T-cell (primary cell): ENCODE measurements at regions not wholly inside any gene's neighbourhood (a gene's known extent, or its start where the extent isn't known, plus 50 kb on each side); places are given as distances from the start of the nearest gene placed in this dataset.

Source experiments
- ATAC-seq, 4 experiments: fragments of 200-7000 bp in 3 of 4; fragments of 150-1000 bp in 1 of 4; cut with Tn5 transposase; replicated peaks in 1 of 4; 1 replicate in 3 of 4; 2 replicates in 1 of 4; pipeline ENCODE4 v1.10.0; 2021; ENCODE audit warnings: moderate library complexity in 3 of 4, mild to moderate bottlenecking in 2 of 4, moderate number of reproducible peaks in 1 of 4
- CTCF ChIA-PET, 2 donors: fragments of 300-600 bp; sonication (Branson Sonifier 250); formaldehyde crosslinking; loops; one replicate each; lab custom pipeline; 2022; ENCODE audit warnings: antibody characterized with exemption in 2 of 2; lab: Charles Lee
- POLR2A ChIA-PET, 2 donors: fragments of 300-600 bp; sonication (Branson Sonifier 250); formaldehyde crosslinking; loops; one replicate each; lab custom pipeline; 2022; ENCODE audit warnings: antibody characterized with exemption in 2 of 2; lab: Charles Lee
- DNase-seq, 35 experiments: peaks; one replicate each; pipeline versions ENCODE4 v3.0.0 to v3.0.0-alpha.2; 2013 to 2023
- H3K27ac ChIP-seq: one replicate; pipeline ENCODE4 v1.5.1; 2013; ENCODE audit warnings: low read length
- H3K27me3 ChIP-seq, 2 experiments: replicated peaks in 1 of 2; 1 replicate in 1 of 2; 2 replicates in 1 of 2; pipeline versions ENCODE4 v1.6.1 to v1.7.0; 2013; ENCODE audit warnings: low read length in 1 of 2, mixed read lengths in 1 of 2; ENCODE audit not compliant: control insufficient read depth in 2 of 2, insufficient read depth in 2 of 2; ENCODE audit errors: extremely low read depth in 1 of 2
- H3K36me3 ChIP-seq, 2 donors: 1 replicate in 1 of 2; 2 replicates in 1 of 2; pipeline versions ENCODE4 v1.6.1 to v1.7.0; 2013; ENCODE audit warnings: low read length in 1 of 2; ENCODE audit not compliant: control insufficient read depth in 2 of 2, insufficient read depth in 1 of 2; ENCODE audit errors: extremely low read depth in 1 of 2
- H3K4me1 ChIP-seq, 2 experiments: 1 replicate in 1 of 2; 2 replicates in 1 of 2; pipeline versions ENCODE4 v1.6.1 to v1.7.0; 2013; ENCODE audit warnings: low read length in 2 of 2, mixed read lengths in 1 of 2; ENCODE audit not compliant: insufficient read depth in 2 of 2, control insufficient read depth in 1 of 2; ENCODE audit errors: extremely low read depth in 1 of 2
- H3K4me3 ChIP-seq, 2 donors: 1 replicate in 1 of 2; 2 replicates in 1 of 2; pipeline versions ENCODE4 v1.5.1 to v1.7.0; 2013; ENCODE audit warnings: mild to moderate bottlenecking in 2 of 2, low read length in 1 of 2, moderate library complexity in 1 of 2; ENCODE audit not compliant: control insufficient read depth in 1 of 2; ENCODE audit errors: extremely low read depth in 1 of 2
- H3K9me3 ChIP-seq: 2 replicates; pipeline ENCODE4 v1.7.0; 2013
- H3K27ac Mint-ChIP-seq, 2 donors: one replicate each; pipeline ENCODE4 v1.8.0; 2020 to 2021; ENCODE audit warnings: mild to moderate bottlenecking in 2 of 2, mixed read lengths in 2 of 2
- H3K27me3 Mint-ChIP-seq, 2 donors: one replicate each; pipeline ENCODE4 v1.8.0; 2021 to 2022; ENCODE audit warnings: mixed read lengths in 2 of 2
- H3K36me3 Mint-ChIP-seq: one replicate; pipeline ENCODE4 v1.8.0; 2021; ENCODE audit warnings: mixed read lengths
- H3K4me1 Mint-ChIP-seq, 3 donors: one replicate each; pipeline ENCODE4 v1.8.0; 2020 to 2022; ENCODE audit warnings: mixed read lengths in 3 of 3, mild to moderate bottlenecking in 1 of 3
- H3K4me3 Mint-ChIP-seq, 3 donors: one replicate each; pipeline ENCODE4 v1.8.0; 2020 to 2022; ENCODE audit warnings: mild to moderate bottlenecking in 3 of 3, mixed read lengths in 3 of 3, moderate library complexity in 3 of 3
- H3K9me3 Mint-ChIP-seq, 3 donors: one replicate each; pipeline ENCODE4 v1.8.0; 2020 to 2022; ENCODE audit warnings: mixed read lengths in 3 of 3
- WGBS: methylation state at CpG from one replicate; pipeline ENCODE4 v1.1.5; 2013; ENCODE audit warnings: missing lambda C conversion rate; ENCODE audit not compliant: insufficient coverage; 5-methylcytosine and 5-hydroxymethylcytosine counted together

DNA sequence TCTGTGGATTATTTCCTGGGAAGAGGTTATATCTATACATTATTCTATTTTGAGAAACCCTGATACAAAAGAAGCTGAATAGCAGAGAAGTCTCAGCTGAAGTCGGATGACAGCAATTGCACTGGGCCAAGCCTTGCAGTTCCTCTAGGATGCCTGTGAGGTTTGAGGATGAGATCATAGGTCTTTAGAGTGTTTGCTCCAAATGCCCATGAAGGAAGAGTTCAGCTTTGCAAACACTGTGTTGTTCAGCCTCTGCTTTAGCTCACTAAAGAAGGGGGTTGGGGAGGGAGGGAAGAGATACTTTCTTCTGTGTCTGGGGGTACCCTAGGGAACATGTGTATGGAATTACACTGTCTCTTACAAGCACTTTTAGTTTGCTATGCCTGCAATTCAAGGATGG lies 282.5 kb upstream of the NRP1 start:
- Histone ChIP-seq H3K27me3 (no peaks in the 10 kb centered on the region), H3K36me3 (no peaks in the 10 kb centered on the region), H3K4me1 (no peaks in the 10 kb centered on the region), H3K4me3 (no peak overlapping the region), H3K27ac (no peak overlapping the region), H3K9me3 (no peaks in the 10 kb centered on the region)
- H3K4me3 Mint-ChIP-seq, result no peak overlapping the region
- peaks cover 4 to 16% of the 10 kb centered on the region in 2 donors for H3K27me3 Mint-ChIP-seq
- WGBS, result 80% methylated on average over 1 of the region's 1 CpG
- DNase-seq (no peak), ATAC-seq (no peak)
- ChIA-PET POLR2A (no interaction called here), CTCF (interaction anchor here in 1 of 2 donors (0.6 kb wide), 1 partner anchor 116 kb away, joined by 4 read pairs; no protein-coding TSS in a partner anchor)
- no peaks in the 10 kb centered on the region for H3K36me3 Mint-ChIP-seq
- H3K9me3 Mint-ChIP-seq, result peaks cover 3 to 12% (median 9%) of the 10 kb centered on the region in 3 donors
- H3K4me1 Mint-ChIP-seq, result peaks cover 0 to 5% (median 0%) of the 10 kb centered on the region in 3 donors
- no peak overlapping the region for H3K27ac Mint-ChIP-seq

DNA sequence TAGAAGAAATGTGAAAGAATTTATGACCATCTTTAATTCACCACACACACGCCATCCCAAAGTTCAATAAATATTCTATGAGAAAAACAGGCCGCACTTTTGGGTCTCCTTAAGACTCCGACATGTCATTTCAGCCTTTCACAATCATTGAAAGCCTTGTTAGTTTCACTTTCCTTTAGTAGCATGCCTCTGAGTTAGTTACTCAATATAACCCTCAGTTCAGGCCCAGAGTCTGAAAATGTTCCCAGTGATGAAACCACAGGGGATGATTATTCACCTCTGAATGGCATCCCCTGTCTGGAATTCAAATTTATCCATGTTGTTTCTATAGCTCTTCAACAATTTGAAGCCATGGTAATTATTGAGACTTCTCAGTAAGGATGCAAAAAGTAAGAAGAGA lies 278.1 kb upstream of the NRP1 start:
- Histone ChIP-seq H3K27me3 (no peaks in the 10 kb centered on the region), H3K4me1 (no peaks in the 10 kb centered on the region), H3K27ac (no peak overlapping the region), H3K36me3 (no peaks in the 10 kb centered on the region), H3K4me3 (no peak overlapping the region), H3K9me3 (no peaks in the 10 kb centered on the region)
- ChIA-PET CTCF (no interaction called here), POLR2A (no interaction called here)
- ATAC-seq, result peak in 1 of 4 experiments; percentile 44
- 62% methylated on average over 3 of the region's 3 CpGs for WGBS
- Mint-ChIP-seq H3K4me3 (peak overlapping the region in 2 of 3 donors; percentile 2 to 14), H3K4me1 (peaks cover 0 to 5% (median 0%) of the 10 kb centered on the region in 3 donors), H3K27ac (no peak overlapping the region), H3K36me3 (no peaks in the 10 kb centered on the region), H3K27me3 (peaks cover 4 to 10% of the 10 kb centered on the region in 2 donors), H3K9me3 (peaks cover 11 to 24% (median 22%) of the 10 kb centered on the region in 3 donors)
- DNase-seq, result peak in 1 of 35 experiments; percentile 7

DNA sequence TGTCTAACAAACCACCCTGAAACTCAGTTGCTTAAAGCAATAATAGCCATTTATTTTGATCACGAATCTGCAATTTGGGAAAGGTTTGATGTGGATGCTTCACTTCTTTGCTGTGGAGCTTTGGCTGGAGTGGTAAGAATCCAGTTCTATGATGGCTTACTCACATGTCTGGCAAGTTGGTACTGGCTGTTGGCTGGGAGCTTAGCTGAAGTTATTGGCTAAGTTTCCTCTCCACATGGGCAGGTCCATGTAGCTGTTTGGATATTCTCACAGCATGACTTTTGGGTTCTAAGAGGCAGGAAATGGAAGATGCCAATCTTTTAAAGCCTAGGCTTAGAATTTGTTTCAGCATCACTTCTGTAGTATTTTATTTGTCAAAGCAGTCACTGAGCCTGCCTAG lies 277.6 kb upstream of the NRP1 start:
- DNase-seq (no peak), ATAC-seq (no peak)
- H3K27ac Mint-ChIP-seq, result no peak overlapping the region
- H3K4me1 Mint-ChIP-seq, result peaks cover 0 to 5% (median 0%) of the 10 kb centered on the region in 3 donors
- Histone ChIP-seq H3K9me3 (no peaks in the 10 kb centered on the region), H3K4me3 (no peak overlapping the region), H3K4me1 (no peaks in the 10 kb centered on the region), H3K27me3 (no peaks in the 10 kb centered on the region), H3K36me3 (no peaks in the 10 kb centered on the region), H3K27ac (no peak overlapping the region)
- peak overlapping the region in 2 of 3 donors; percentile 2 to 14 for H3K4me3 Mint-ChIP-seq
- ChIA-PET POLR2A (no interaction called here), CTCF (interaction anchor here in 1 of 2 donors (0.6 kb wide), 1 partner anchor 504 kb away, joined by 7 read pairs; no protein-coding TSS in a partner anchor)
- 40% methylated on average over 1 of the region's 1 CpG for WGBS
- H3K9me3 Mint-ChIP-seq, result peaks cover 11 to 24% (median 22%) of the 10 kb centered on the region in 3 donors
- peaks cover 4 to 11% of the 10 kb centered on the region in 2 donors for H3K27me3 Mint-ChIP-seq
- no peaks in the 10 kb centered on the region for H3K36me3 Mint-ChIP-seq

DNA sequence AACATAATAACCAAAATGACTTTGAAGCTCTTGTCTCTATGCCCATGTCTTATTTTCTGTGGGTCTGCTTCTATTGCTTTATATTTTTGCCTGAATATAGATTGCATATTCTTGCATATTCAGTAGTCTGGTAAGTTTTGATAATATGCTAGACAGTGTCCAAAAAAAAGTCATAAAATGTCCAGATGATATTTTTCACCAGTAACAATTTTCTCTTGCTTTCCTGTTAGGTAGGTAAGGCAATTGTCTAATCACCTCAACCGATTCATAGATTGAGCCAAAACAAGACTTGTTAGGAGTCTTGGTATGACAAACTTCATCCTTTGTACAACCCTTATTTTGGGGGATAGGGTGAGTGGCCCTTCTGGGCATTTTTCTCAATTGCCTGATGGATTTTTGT lies 277.0 kb upstream of the NRP1 start:
- peaks cover 11 to 24% (median 22%) of the 10 kb centered on the region in 3 donors for H3K9me3 Mint-ChIP-seq
- WGBS, result no CpG with 5 or more reads among the region's 1 CpG
- CTCF ChIA-PET, result no interaction called here

DNA sequence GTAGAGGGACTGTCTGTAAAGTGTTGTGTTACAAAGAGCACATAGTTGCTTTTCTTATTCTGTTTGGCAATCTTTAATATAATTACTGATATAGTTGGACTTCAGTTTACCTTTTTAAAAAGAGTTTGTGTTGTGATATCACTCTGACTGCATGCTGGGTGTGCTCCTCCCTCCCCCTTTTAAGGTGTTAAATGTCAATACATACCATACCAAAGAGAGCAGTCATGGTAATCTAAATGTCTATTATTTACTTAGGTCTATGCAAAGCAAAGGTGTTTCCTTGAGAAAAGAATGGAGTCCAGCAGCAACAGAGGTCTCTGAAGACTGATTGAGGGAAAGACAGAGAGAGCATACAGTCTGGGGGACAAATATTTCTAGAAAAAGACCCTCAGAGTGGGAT lies 275.1 kb upstream of the NRP1 start:
- Histone ChIP-seq H3K27ac (no peak overlapping the region), H3K4me1 (no peaks in the 10 kb centered on the region), H3K9me3 (no peaks in the 10 kb centered on the region), H3K36me3 (no peaks in the 10 kb centered on the region), H3K27me3 (no peaks in the 10 kb centered on the region), H3K4me3 (no peak overlapping the region)
- Mint-ChIP-seq H3K27me3 (peaks cover 7 to 17% of the 10 kb centered on the region in 2 donors), H3K4me3 (no peak overlapping the region), H3K27ac (no peak overlapping the region), H3K36me3 (no peaks in the 10 kb centered on the region), H3K9me3 (peaks cover 11 to 24% (median 22%) of the 10 kb centered on the region in 3 donors), H3K4me1 (peaks cover 0 to 5% (median 0%) of the 10 kb centered on the region in 3 donors)
- no peak for ATAC-seq
- CTCF ChIA-PET, result no interaction called here
- DNase-seq, result no peak
- POLR2A ChIA-PET, result no interaction called here

More for the DNA sequence above, 277.0 kb upstream of the NRP1 start:
- H3K27ac ChIP-seq, result no peak overlapping the region
- Mint-ChIP-seq H3K4me1 (peaks cover 0 to 5% (median 0%) of the 10 kb centered on the region in 3 donors), H3K36me3 (no peaks in the 10 kb centered on the region), H3K4me3 (peak overlapping the region in 1 of 3 donors; percentile 10), H3K27ac (no peak overlapping the region), H3K27me3 (peaks cover 7 to 17% of the 10 kb centered on the region in 2 donors)
- H3K9me3 ChIP-seq, result no peaks in the 10 kb centered on the region
- H3K36me3 ChIP-seq, result no peaks in the 10 kb centered on the region
- no peak for ATAC-seq
- no peak for DNase-seq
- H3K4me1 ChIP-seq, result no peaks in the 10 kb centered on the region
- POLR2A ChIA-PET, result no interaction called here
- H3K4me3 ChIP-seq, result no peak overlapping the region
- H3K27me3 ChIP-seq, result no peaks in the 10 kb centered on the region

DNA sequence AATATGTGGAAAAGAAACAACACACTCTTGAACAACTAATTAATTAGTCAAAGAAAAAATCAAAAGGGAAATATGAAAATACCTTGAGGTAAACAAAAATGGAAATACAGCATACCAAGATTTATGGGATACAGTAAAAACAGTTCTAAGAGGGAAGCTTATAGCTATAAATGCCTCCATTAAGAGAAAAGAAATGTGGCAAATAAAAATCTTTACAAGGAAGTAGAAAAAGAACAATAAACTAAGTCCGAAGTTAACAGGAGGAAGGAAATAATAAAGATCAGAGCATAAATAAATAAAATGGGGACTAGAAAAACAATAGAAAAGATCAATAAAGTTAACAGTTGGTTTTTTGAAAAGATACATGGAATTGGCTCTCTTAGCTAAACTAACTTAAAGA lies 267.8 kb upstream of the NRP1 start:
- Mint-ChIP-seq H3K9me3 (peaks cover 3 to 17% (median 4%) of the 10 kb centered on the region in 3 donors), H3K4me1 (no peaks in the 10 kb centered on the region), H3K4me3 (no peak overlapping the region), H3K27ac (no peak overlapping the region), H3K27me3 (peaks cover 15 to 22% of the 10 kb centered on the region in 2 donors), H3K36me3 (no peaks in the 10 kb centered on the region)
- CTCF ChIA-PET, result no interaction called here
- ATAC-seq, result no peak
- Histone ChIP-seq H3K4me1 (no peaks in the 10 kb centered on the region), H3K36me3 (no peaks in the 10 kb centered on the region), H3K27me3 (peaks cover 0 to 2% of the 10 kb centered on the region in 2 experiments), H3K4me3 (no peak overlapping the region), H3K9me3 (no peaks in the 10 kb centered on the region), H3K27ac (no peak overlapping the region)
- POLR2A ChIA-PET, result no interaction called here
- no peak for DNase-seq
- WGBS, result no CpG with 5 or more reads among the region's 1 CpG
